GM12878 (cell line): ENCODE measurements at regions not wholly inside any gene's neighbourhood (a gene's known extent, or its start where the extent isn't known, plus 50 kb on each side); places are given as distances from the start of the nearest gene placed in this dataset.

ENCODE experiments used
- ATAC-seq: fragments of 200-7000 bp; cut with Tn5 transposase; 3 replicates; pipeline ENCODE4 v1.9.1; 2020; ENCODE audit warnings: mild to moderate bottlenecking, moderate library complexity
- BruUV-seq: library from RNA; stranded (reverse); fragments of 400-500 nt; replicated peaks from 2 replicates; lab custom pipeline; 2021; lab: Mats Ljungman, UMichigan
- CTCF ChIA-PET: fragments of 300-600 bp; sonication (Branson Sonifier 250); formaldehyde crosslinking; extraction: SDS; loops from one replicate; lab custom pipeline; 2021; ENCODE audit warnings: inconsistent platforms; lab: Yijun Ruan, JAX
- POLR2A ChIA-PET: fragments of 350-600 bp; formaldehyde crosslinking; extraction: SDS; loops from one replicate; lab custom pipeline; 2021; ENCODE audit warnings: inconsistent platforms; lab: Charles Lee
- RAD21 ChIA-PET: fragments of 300-600 bp; sonication (Branson Sonifier 250); formaldehyde crosslinking; loops from one replicate; lab custom pipeline; 2023; ENCODE audit warnings: antibody characterized with exemption; ENCODE audit not compliant: unreplicated experiment; lab: Charles Lee
- SMC1A ChIA-PET: fragments of 300-600 bp; sonication (Branson Sonifier 250); formaldehyde crosslinking; loops from one replicate; lab custom pipeline; 2023; ENCODE audit not compliant: unreplicated experiment, uncharacterized antibody; lab: Charles Lee
- DNase-seq: peaks from one replicate; pipeline ENCODE4 v3.0.0-alpha.2; 2011; ENCODE audit warnings: low read depth, low spot score
- FAIRE-seq: peaks from 3 replicates; lab custom pipeline; 2011; peaks lifted over from hg19 to GRCh38; lab: Jason Lieb, UNC
- H2AFZ ChIP-seq: 2 replicates; pipeline ENCODE4 v1.6.0; 2011; ENCODE audit warnings: low read depth, low read length, control low read depth; ENCODE audit not compliant: control insufficient read depth
- H3K27ac ChIP-seq: 2 replicates; pipeline ENCODE4 v1.5.1; 2011; ENCODE audit warnings: control low read depth; ENCODE audit not compliant: control insufficient read depth, insufficient read depth
- H3K27me3 ChIP-seq, 2 experiments: replicated peaks in 1 of 2; 2 replicates each; pipeline versions ENCODE4 v1.6.0 to v1.6.1; 2011; ENCODE audit warnings: low read length in 1 of 2; ENCODE audit not compliant: control insufficient read depth in 2 of 2, insufficient read depth in 2 of 2
- H3K36me3 ChIP-seq, 2 experiments: 2 replicates each; pipeline ENCODE4 v1.5.1; 2011; ENCODE audit warnings: low read length in 1 of 2; ENCODE audit not compliant: control insufficient read depth in 2 of 2, insufficient read depth in 2 of 2
- H3K4me1 ChIP-seq: 2 replicates; pipeline ENCODE4 v1.6.1; 2011; ENCODE audit warnings: mild to moderate bottlenecking, low read length, moderate library complexity, mixed read lengths; ENCODE audit not compliant: control insufficient read depth, insufficient read depth
- H3K4me2 ChIP-seq: 2 replicates; pipeline ENCODE4 v1.6.0; 2011; ENCODE audit warnings: control low read depth; ENCODE audit not compliant: control insufficient read depth, insufficient read depth
- H3K4me3 ChIP-seq: fragments of 200-600 bp; sonication (generic); 2 replicates; pipeline ENCODE4 v1.5.1; 2016
- H3K79me2 ChIP-seq: 2 replicates; pipeline ENCODE4 v1.6.0; 2011; ENCODE audit warnings: low read length; ENCODE audit not compliant: control insufficient read depth, insufficient read depth
- H3K9ac ChIP-seq: 2 replicates; pipeline ENCODE4 v1.8.0; 2011; ENCODE audit warnings: low read length, control low read depth, mixed read lengths; ENCODE audit not compliant: control insufficient read depth, insufficient read depth
- H3K9me3 ChIP-seq: replicated peaks from 3 replicates; pipeline ENCODE4 v1.5.1; 2011; ENCODE audit warnings: mild to moderate bottlenecking, low read length; ENCODE audit not compliant: control insufficient read depth, insufficient read depth
- H4K20me1 ChIP-seq: 2 replicates; pipeline ENCODE4 v1.6.0; 2011; ENCODE audit not compliant: control insufficient read depth, insufficient read depth
- CBFB ChIP-seq: IDR thresholded peaks from 2 replicates; pipeline ENCODE4 v1.6.1; 2016; ENCODE audit warnings: antibody characterized with exemption, low read depth
- CBX5 ChIP-seq: sonication (generic); IDR thresholded peaks from 2 replicates; pipeline ENCODE4 v1.6.1; 2016; ENCODE audit warnings: low read depth, moderate library complexity, mild to moderate bottlenecking, inconsistent platforms
- CHD4 ChIP-seq: fragments of 200-600 bp; sonication (generic); IDR thresholded peaks from 2 replicates; pipeline ENCODE4 v1.6.1; 2016; ENCODE audit warnings: mild to moderate bottlenecking
- IKZF1 ChIP-seq: fragments of 450-650 bp; conservative IDR thresholded peaks from 2 replicates; pipeline ENCODE4 v1.6.1; 2017; ENCODE audit warnings: antibody characterized with exemption, mild to moderate bottlenecking
- IRF5 ChIP-seq: fragments of 450-650 bp; IDR thresholded peaks from 2 replicates; pipeline ENCODE4 v1.6.1; 2017; ENCODE audit warnings: borderline replicate concordance
- NBN ChIP-seq: fragments of 450-650 bp; IDR thresholded peaks from 2 replicates; pipeline ENCODE4 v1.6.1; 2016
- NR2C2 ChIP-seq: IDR thresholded peaks from 2 replicates; pipeline ENCODE4 v1.6.1; 2011; ENCODE audit warnings: borderline replicate concordance, low read depth; ENCODE audit not compliant: control insufficient read depth, insufficient read length
- PAX5 ChIP-seq: IDR thresholded peaks from 2 replicates; pipeline ENCODE4 v1.6.1; 2011; ENCODE audit warnings: low read depth, low read length, borderline replicate concordance
- PML ChIP-seq: IDR thresholded peaks from 2 replicates; pipeline ENCODE4 v1.6.1; 2012; ENCODE audit warnings: low read length, inconsistent platforms
- RB1 ChIP-seq: fragments of 450-650 bp; formaldehyde crosslinking; IDR thresholded peaks from 2 replicates; pipeline ENCODE4 v1.6.1; 2017; ENCODE audit warnings: mild to moderate bottlenecking, borderline replicate concordance
- RELB ChIP-seq: fragments of 450-650 bp; IDR thresholded peaks from 2 replicates; pipeline ENCODE4 v1.6.1; 2017; ENCODE audit warnings: low read depth, mild to moderate bottlenecking, moderate library complexity
- STAT1 ChIP-seq: fragments of 450-650 bp; conservative IDR thresholded peaks from 2 replicates; pipeline ENCODE4 v1.6.1; 2014; ENCODE audit warnings: antibody characterized with exemption, mild to moderate bottlenecking
- ZBTB4 ChIP-seq: fragments of 450-650 bp; formaldehyde crosslinking; IDR thresholded peaks from 2 replicates; pipeline ENCODE4 v1.4.0; 2022; ENCODE audit warnings: mild to moderate bottlenecking, moderate library complexity
- ZZZ3 ChIP-seq: IDR thresholded peaks from 2 replicates; pipeline ENCODE4 v1.6.1; 2011; ENCODE audit warnings: low read depth; ENCODE audit not compliant: control insufficient read depth, insufficient read length
- WGBS: methylation state at CpG from one replicate; pipeline ENCODE4 v1.1.6; 2016; ENCODE audit warnings: low lambda C conversion rate; ENCODE audit not compliant: insufficient replicate concordance, insufficient coverage; ENCODE audit errors: missing lambda C conversion rate; 5-methylcytosine and 5-hydroxymethylcytosine counted together
- in situ Hi-C: fragments of 300-500 bp; cut with MboI; formaldehyde crosslinking; loops from 9 replicates; pipeline ENCODE4 v1.14.3; 2018; ENCODE audit warnings: mixed read lengths
- intact Hi-C: fragments of 100-400 bp; cut with micrococcal nuclease; formaldehyde crosslinking; loops from one replicate; pipeline ENCODE4 v1.14.2; 2022; ENCODE audit not compliant: unreplicated experiment

GRCh38 chr16:88321635-88322499 lies 60.9 kb upstream of the ZNF469 start (continued):
- no peak for TF ChIP-seq NR2C2
- no peak for TF ChIP-seq IKZF1
- TF ChIP-seq CHD4 = no peak
- no peak for TF ChIP-seq CBX5
- no peak for TF ChIP-seq CBFB
- TF ChIP-seq STAT1 = no peak
- TF ChIP-seq, all 136 proteins: peak for 0

GRCh38 chr16:88322500-88322970 lies 60.2 kb upstream of the ZNF469 start:
- RAD21 ChIA-PET = no interaction called here
- in situ Hi-C loops = no loop called here
- Histone ChIP-seq H3K36me3 (no peaks in the 10 kb centered on the region), H3K9ac (no peak overlapping the region), H3K4me2 (no peak overlapping the region), H3K79me2 (no peaks in the 10 kb centered on the region), H3K4me3 (no peak overlapping the region)
- POLR2A ChIA-PET = no interaction called here
- no peak for FAIRE-seq
- no peak for TF ChIP-seq ZZZ3
- no peak for TF ChIP-seq CBFB
- no peak for TF ChIP-seq STAT1
- TF ChIP-seq NR2C2 = no peak
- no peak for TF ChIP-seq NBN
- no peak for TF ChIP-seq PML
- TF ChIP-seq PAX5 = no peak
- TF ChIP-seq RB1 = no peak
- TF ChIP-seq ZBTB4 = no peak
- no peak for TF ChIP-seq IRF5
- no peak for TF ChIP-seq RELB
- TF ChIP-seq, all 136 proteins: peak for 0
- intact Hi-C loops = no loop called here
- H3K27me3 ChIP-seq = no peaks in the 10 kb centered on the region
- BruUV-seq = no TSS peak
- no peak overlapping the region for H2AFZ ChIP-seq
- no peak for DNase-seq
- no peak for ATAC-seq
- no peak overlapping the region for H3K27ac ChIP-seq
- ChIA-PET CTCF (no interaction called here), SMC1A (no interaction called here)
- H3K4me1 ChIP-seq = no peaks in the 10 kb centered on the region
- H4K20me1 ChIP-seq = no peaks in the 10 kb centered on the region
- 40% methylated on average over 19 of the region's 19 CpGs for WGBS
- no peaks in the 10 kb centered on the region; the same call in 2 of the 3 replicates for H3K9me3 ChIP-seq
